PFSK-1 (cell line): ENCODE measurements at regions not wholly inside any gene's neighbourhood (a gene's known extent, or its start where the extent isn't known, plus 50 kb on each side); places are given as distances from the start of the nearest gene placed in this dataset.

Experiments used
- FOXP2 ChIP-seq: optimal IDR thresholded peaks from 2 replicates; pipeline ENCODE3; 2011; ENCODE audit warnings: borderline replicate concordance, control low read depth, inconsistent platforms; ENCODE audit not compliant: insufficient read depth; ENCODE audit errors: extremely low read length, extremely low read depth
- POLR2AphosphoS5 ChIP-seq: IDR thresholded peaks from 2 replicates; pipeline ENCODE4 v1.6.1; 2012; ENCODE audit warnings: low read depth, mild to moderate bottlenecking, control low read depth, low read length, moderate library complexity
- TAF1 ChIP-seq: IDR thresholded peaks from 2 replicates; pipeline ENCODE4 v1.6.1; 2012; ENCODE audit warnings: low read length, control low read depth, borderline replicate concordance; ENCODE audit not compliant: insufficient read depth
- TF ChIP-seq, protein P1 (sequence below), 2 experiments: IDR thresholded peaks; 2 replicates each; pipeline versions ENCODE4 v1.6.1 to v1.8.0; 2011 to 2012; ENCODE audit warnings: low read depth in 2 of 2, low read length in 2 of 2, control low read depth in 1 of 2, inconsistent platforms in 1 of 2, mild to moderate bottlenecking in 1 of 2, moderate library complexity in 1 of 2; ENCODE audit not compliant: insufficient read depth in 1 of 2

DNA sequence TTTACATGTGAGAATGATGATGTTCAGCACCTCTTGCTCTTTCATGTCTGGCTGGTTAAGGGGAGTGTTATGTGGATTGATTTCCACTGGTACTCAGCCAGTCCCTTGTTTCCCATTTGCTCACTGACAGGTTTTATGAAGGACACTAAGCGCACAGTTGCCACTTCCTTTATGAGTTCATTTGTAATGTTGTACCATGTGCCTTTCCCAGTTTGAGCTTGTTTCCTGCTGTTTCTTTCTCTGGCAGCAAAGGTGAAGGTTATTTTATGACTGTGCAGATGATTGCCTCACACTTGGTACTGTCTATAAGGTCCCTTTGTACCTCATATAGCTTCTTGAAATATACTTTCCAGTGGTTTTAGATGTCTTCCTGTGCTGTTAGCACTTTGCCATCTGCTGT is 1700.5 kb upstream of the TMEFF2 start:
- TF ChIP-seq POLR2AphosphoS5 (no peak), FOXP2 (no peak), TAF1 (no peak)
- TF ChIP-seq, protein P1, sequence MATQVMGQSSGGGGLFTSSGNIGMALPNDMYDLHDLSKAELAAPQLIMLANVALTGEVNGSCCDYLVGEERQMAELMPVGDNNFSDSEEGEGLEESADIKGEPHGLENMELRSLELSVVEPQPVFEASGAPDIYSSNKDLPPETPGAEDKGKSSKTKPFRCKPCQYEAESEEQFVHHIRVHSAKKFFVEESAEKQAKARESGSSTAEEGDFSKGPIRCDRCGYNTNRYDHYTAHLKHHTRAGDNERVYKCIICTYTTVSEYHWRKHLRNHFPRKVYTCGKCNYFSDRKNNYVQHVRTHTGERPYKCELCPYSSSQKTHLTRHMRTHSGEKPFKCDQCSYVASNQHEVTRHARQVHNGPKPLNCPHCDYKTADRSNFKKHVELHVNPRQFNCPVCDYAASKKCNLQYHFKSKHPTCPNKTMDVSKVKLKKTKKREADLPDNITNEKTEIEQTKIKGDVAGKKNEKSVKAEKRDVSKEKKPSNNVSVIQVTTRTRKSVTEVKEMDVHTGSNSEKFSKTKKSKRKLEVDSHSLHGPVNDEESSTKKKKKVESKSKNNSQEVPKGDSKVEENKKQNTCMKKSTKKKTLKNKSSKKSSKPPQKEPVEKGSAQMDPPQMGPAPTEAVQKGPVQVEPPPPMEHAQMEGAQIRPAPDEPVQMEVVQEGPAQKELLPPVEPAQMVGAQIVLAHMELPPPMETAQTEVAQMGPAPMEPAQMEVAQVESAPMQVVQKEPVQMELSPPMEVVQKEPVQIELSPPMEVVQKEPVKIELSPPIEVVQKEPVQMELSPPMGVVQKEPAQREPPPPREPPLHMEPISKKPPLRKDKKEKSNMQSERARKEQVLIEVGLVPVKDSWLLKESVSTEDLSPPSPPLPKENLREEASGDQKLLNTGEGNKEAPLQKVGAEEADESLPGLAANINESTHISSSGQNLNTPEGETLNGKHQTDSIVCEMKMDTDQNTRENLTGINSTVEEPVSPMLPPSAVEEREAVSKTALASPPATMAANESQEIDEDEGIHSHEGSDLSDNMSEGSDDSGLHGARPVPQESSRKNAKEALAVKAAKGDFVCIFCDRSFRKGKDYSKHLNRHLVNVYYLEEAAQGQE (IDR thresholded peaks at IDR 0.05; ENCODE audit: insufficient read depth in 1 of 2, low read depth in 2 of 2, low read length in 2 of 2), result no peak
